Thyroid gland (tissue), 4 donors: ENCODE measurements at regions not wholly inside any gene's neighbourhood (a gene's known extent, or its start where the extent isn't known, plus 50 kb on each side); places are given as distances from the start of the nearest gene placed in this dataset.

Experiments
- DNase-seq, 2 donors: peaks; one replicate each; pipeline ENCODE4 v3.0.0-alpha.2; 2019
- H3K27ac ChIP-seq, 3 donors: fragments of 200-600 bp; sonication (generic); 1 replicate in 2 of 3; 2 replicates in 1 of 3; pipeline ENCODE4 v1.5.1; 2016 to 2019; ENCODE audit warnings: mild to moderate bottlenecking in 1 of 3, moderate library complexity in 1 of 3
- H3K27me3 ChIP-seq: fragments of 200-600 bp; sonication (generic); one replicate; pipeline ENCODE4 v1.5.1; 2019
- H3K36me3 ChIP-seq, 2 donors: fragments of 200-600 bp; sonication (generic); one replicate each; pipeline ENCODE4 v1.5.1; 2016 to 2019
- H3K4me1 ChIP-seq, 2 donors: fragments of 200-600 bp; sonication (generic); one replicate each; pipeline ENCODE4 v1.5.1; 2017 to 2019
- H3K4me3 ChIP-seq, 3 donors: fragments of 200-600 bp; sonication (generic); replicated peaks in 1 of 3; 1 replicate in 2 of 3; 2 replicates in 1 of 3; pipeline ENCODE4 v1.5.1; 2016; ENCODE audit warnings: mild to moderate bottlenecking in 1 of 3
- H3K9me3 ChIP-seq: fragments of 200-600 bp; sonication (generic); one replicate; pipeline ENCODE4 v1.5.1; 2017
- POLR2A ChIP-seq, 2 donors: fragments of 450-650 bp; IDR thresholded peaks; one replicate each; pipeline ENCODE4 v1.6.1; 2017; ENCODE audit warnings: antibody characterized with exemption in 2 of 2, mild to moderate bottlenecking in 2 of 2, moderate library complexity in 1 of 2
- WGBS, 2 donors: methylation state at CpG; one replicate each; pipeline ENCODE4 v1.1.5; 2017; 5-methylcytosine and 5-hydroxymethylcytosine counted together
- intact Hi-C: fragments of 100-400 bp; cut with DNase I; formaldehyde crosslinking; loops from one replicate; pipeline ENCODE4 v1.15.1; 2023
- TF ChIP-seq, protein P1 (sequence below), 6 experiments: fragments of 200-600 bp in 3 of 6; fragments of 450-650 bp in 3 of 6; sonication (generic) in 3 of 6; IDR thresholded peaks; one replicate each; pipeline ENCODE4 v1.5.1; 2016 to 2019; ENCODE audit warnings: antibody characterized with exemption in 6 of 6, mild to moderate bottlenecking in 2 of 6, inconsistent platforms in 1 of 6, moderate library complexity in 1 of 6

DNA sequence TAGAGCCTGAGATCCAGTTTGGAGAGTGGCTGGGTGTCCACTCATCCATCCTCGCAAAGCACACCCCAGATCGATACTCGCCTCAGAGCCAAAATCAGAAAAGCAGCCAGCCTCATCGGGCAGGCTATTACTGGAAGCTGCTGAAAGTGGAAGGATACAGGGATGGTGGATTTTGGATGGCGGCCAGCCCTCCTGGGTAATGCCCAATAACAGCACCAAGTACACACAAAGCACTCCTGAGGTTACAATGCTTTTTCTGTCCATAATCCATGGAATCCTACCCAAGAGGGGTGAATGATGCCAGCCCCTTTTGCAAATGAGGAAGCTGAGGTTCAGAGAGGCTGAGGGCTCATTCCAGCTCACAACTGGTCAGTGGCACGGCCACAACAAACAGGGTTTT lies 93.1 kb upstream of the SLC6A11 start:
- no peaks in the 10 kb centered on the region for H3K9me3 ChIP-seq
- no peak for DNase-seq
- H3K4me3 ChIP-seq, result no peak overlapping the region
- H3K27ac ChIP-seq, result no peak overlapping the region
- no peaks in the 10 kb centered on the region for H3K36me3 ChIP-seq
- 59 to 76% methylated on average over 6 of the region's 6 CpGs for WGBS, 2 donors
- TF ChIP-seq, protein P1, sequence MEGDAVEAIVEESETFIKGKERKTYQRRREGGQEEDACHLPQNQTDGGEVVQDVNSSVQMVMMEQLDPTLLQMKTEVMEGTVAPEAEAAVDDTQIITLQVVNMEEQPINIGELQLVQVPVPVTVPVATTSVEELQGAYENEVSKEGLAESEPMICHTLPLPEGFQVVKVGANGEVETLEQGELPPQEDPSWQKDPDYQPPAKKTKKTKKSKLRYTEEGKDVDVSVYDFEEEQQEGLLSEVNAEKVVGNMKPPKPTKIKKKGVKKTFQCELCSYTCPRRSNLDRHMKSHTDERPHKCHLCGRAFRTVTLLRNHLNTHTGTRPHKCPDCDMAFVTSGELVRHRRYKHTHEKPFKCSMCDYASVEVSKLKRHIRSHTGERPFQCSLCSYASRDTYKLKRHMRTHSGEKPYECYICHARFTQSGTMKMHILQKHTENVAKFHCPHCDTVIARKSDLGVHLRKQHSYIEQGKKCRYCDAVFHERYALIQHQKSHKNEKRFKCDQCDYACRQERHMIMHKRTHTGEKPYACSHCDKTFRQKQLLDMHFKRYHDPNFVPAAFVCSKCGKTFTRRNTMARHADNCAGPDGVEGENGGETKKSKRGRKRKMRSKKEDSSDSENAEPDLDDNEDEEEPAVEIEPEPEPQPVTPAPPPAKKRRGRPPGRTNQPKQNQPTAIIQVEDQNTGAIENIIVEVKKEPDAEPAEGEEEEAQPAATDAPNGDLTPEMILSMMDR (IDR thresholded peaks at IDR 0.05), result no peak
- TF ChIP-seq POLR2A (IDR thresholded peaks at IDR 0.05), result no peak
- intact Hi-C loops, result no loop called here
- H3K27me3 ChIP-seq, result no peaks in the 10 kb centered on the region
- H3K4me1 ChIP-seq, result no peaks in the 10 kb centered on the region

DNA sequence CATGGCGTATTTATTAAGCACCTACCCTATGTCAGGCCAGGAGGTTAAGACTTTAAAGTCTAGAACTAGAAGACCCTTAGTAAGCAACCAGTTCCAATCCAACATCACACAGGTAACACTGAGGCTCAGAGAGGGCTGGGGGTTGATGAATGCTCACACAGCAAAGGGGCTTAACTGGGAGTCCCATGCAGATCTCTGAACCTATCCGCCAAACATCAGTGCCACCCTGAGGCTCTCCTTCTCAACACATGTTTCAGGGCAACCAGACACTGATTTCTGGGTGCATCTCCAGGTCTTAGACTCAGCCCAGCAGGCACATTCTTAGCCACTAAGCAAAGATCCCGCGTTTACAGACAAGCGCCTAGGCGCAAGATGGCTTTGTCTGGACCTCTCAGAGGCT lies 92.0 kb upstream of the SLC6A11 start:
- WGBS, 2 donors, result 69 to 73% methylated on average over 6 of the region's 6 CpGs
- Histone ChIP-seq H3K36me3 (no peaks in the 10 kb centered on the region), H3K9me3 (no peaks in the 10 kb centered on the region), H3K4me1 (no peaks in the 10 kb centered on the region), H3K27me3 (no peaks in the 10 kb centered on the region), H3K4me3 (no peak overlapping the region), H3K27ac (no peak overlapping the region)
- intact Hi-C loops, result no loop called here
- TF ChIP-seq, protein P1 (IDR thresholded peaks at IDR 0.05), result no peak
- no peak for TF ChIP-seq POLR2A (IDR thresholded peaks at IDR 0.05)
- no peak for DNase-seq

DNA sequence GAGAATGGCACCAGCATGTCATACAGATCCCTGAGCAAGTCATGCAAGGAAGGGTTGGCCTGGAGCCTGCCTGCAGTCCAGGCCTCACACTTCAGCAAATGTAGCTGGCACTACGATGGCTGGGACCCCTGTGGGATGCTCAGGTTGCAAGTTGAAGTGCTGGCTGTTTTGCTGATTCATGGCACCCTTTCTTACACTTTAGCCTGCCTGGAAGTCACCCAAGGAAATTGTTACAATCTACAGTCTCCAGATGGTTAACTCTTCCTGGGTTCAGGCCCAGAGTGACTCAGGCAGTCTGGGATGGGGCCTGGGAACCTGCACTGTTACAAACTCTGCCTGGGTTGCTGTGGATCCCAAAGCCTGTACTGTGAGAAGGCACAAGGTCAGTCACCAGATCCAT lies 91.0 kb upstream of the SLC6A11 start:
- H3K27ac ChIP-seq, result no peak overlapping the region
- no peaks in the 10 kb centered on the region for H3K36me3 ChIP-seq
- no peaks in the 10 kb centered on the region for H3K9me3 ChIP-seq
- TF ChIP-seq, protein P1 (IDR thresholded peaks at IDR 0.05), result no peak
- TF ChIP-seq POLR2A (IDR thresholded peaks at IDR 0.05), result no peak
- 0 to 11% methylated on average over 1 of the region's 1 CpG for WGBS, 2 donors
- H3K4me1 ChIP-seq, result no peaks in the 10 kb centered on the region
- H3K27me3 ChIP-seq, result no peaks in the 10 kb centered on the region
- no peak overlapping the region for H3K4me3 ChIP-seq
- intact Hi-C loops, result no loop called here
- no peak for DNase-seq

DNA sequence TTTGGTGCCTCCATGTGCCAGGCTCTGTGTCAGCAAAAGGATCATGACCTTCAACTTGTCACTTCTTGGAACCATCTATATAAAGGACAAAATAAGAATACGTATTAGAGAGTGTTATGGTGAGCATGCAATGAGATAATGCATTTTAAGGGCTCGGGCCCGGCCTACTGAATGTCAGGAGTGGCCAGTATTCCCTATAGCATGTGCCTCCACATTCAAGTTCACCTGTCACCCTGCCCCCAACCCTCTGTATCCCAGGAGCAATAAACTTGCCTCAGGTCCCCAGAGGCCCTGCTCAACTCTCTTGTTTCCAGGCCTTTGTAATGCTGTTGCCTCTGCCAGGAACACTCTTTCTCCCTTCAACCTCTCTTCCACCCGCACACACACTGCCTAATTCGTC lies 90.2 kb upstream of the SLC6A11 start:
- WGBS, 2 donors, result 77 to 80% methylated on average over 5 of the region's 5 CpGs
- no peaks in the 10 kb centered on the region for H3K27me3 ChIP-seq
- intact Hi-C loops, result no loop called here
- TF ChIP-seq, protein P1 (IDR thresholded peaks at IDR 0.05), result no peak
- TF ChIP-seq POLR2A (IDR thresholded peaks at IDR 0.05), result no peak
- H3K27ac ChIP-seq, result no peak overlapping the region
- no peaks in the 10 kb centered on the region for H3K9me3 ChIP-seq
- H3K4me1 ChIP-seq, result no peaks in the 10 kb centered on the region
- H3K36me3 ChIP-seq, result no peaks in the 10 kb centered on the region
- no peak overlapping the region for H3K4me3 ChIP-seq
- no peak for DNase-seq

DNA sequence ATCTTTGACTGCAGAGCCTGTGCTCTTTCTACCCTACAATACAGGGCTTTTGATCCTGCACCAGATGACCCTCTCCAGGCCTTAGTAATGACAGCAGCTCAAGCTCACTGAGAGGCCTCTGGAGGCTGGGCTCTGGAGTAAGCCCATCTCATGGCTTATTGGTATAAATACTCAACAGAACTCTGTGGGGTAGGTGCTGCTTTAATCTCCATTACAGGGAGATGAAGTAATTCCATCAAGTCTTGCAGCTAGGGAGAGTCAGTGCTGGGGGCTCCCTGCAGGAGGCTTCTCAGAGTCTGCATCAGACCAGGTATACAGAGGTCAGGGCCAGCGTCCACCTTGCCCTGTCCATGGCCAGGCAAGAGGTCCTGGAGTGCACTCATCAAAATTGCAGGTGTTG lies 89.2 kb upstream of the SLC6A11 start:
- intact Hi-C loops, result no loop called here
- 62 to 63% methylated on average over 1 of the region's 1 CpG for WGBS, 2 donors
- no peak for DNase-seq
- H3K4me3 ChIP-seq, result no peak overlapping the region
- no peak overlapping the region for H3K27ac ChIP-seq
- H3K9me3 ChIP-seq, result no peaks in the 10 kb centered on the region
- H3K4me1 ChIP-seq, result no peaks in the 10 kb centered on the region
- TF ChIP-seq POLR2A (IDR thresholded peaks at IDR 0.05), result no peak
- TF ChIP-seq, protein P1 (IDR thresholded peaks at IDR 0.05), result no peak
- H3K36me3 ChIP-seq, result no peaks in the 10 kb centered on the region
- H3K27me3 ChIP-seq, result no peaks in the 10 kb centered on the region
